NCI-H2107 (cell line): ENCODE measurements at regions not wholly inside any gene's neighbourhood (a gene's known extent, or its start where the extent isn't known, plus 50 kb on each side); places are given as distances from the start of the nearest gene placed in this dataset.
"Not testable (repeated sequence)": the region's sequence is repeated elsewhere in the genome, so short reads cannot be mapped to it uniquely, and the experiment has no call there.

Experiments used
- DNase-seq: peaks from one replicate; lab custom pipeline; 2025; lab: John Stamatoyannopoulos, UW

- no peak for DNase-seq
Observed at GRCh38 chr5:62886603-62887315, 308.1 kb downstream of the LRRC70 start.

- not testable (repeated sequence) for DNase-seq
Observed at GRCh38 chr5:62837330-62837729, 258.7 kb downstream of the LRRC70 start.

- no peak for DNase-seq
Observed at GRCh38 chr5:62829604-62829986, 251.0 kb downstream of the LRRC70 start.

- no peak for DNase-seq
Observed at GRCh38 chr5:62828742-62829603, 250.4 kb downstream of the LRRC70 start.

GRCh38 chr5:62825623-62826220, 247.1 kb downstream of the LRRC70 start:
- no peak for DNase-seq

GRCh38 chr5:62824936-62825335, 246.3 kb downstream of the LRRC70 start:
- DNase-seq, result no peak

GRCh38 chr5:62817043-62817442, 238.4 kb downstream of the LRRC70 start:
- not testable (repeated sequence) for DNase-seq

- no peak for DNase-seq
Observed at GRCh38 chr5:62814991-62815390, 236.4 kb downstream of the LRRC70 start.

GRCh38 chr5:62812621-62813255, 234.1 kb downstream of the LRRC70 start:
- no peak for DNase-seq

- not testable (repeated sequence) for DNase-seq
Observed at GRCh38 chr5:62804819-62805218, 226.2 kb downstream of the LRRC70 start.

- no peak for DNase-seq
Observed at GRCh38 chr5:62795926-62796325, 217.3 kb downstream of the LRRC70 start.

GRCh38 chr5:62794456-62794855, 215.8 kb downstream of the LRRC70 start:
- no peak for DNase-seq

GRCh38 chr5:62791059-62791458, 212.4 kb downstream of the LRRC70 start:
- DNase-seq, result no peak

- no peak for DNase-seq
Observed at GRCh38 chr5:62790348-62790747, 211.7 kb downstream of the LRRC70 start.

GRCh38 chr5:62786099-62786498, 207.5 kb downstream of the LRRC70 start:
- DNase-seq, result no peak

- no peak for DNase-seq
Observed at GRCh38 chr5:62785588-62785987, 207.0 kb downstream of the LRRC70 start.

- no peak for DNase-seq
Observed at GRCh38 chr5:62783374-62784057, 204.9 kb downstream of the LRRC70 start.

GRCh38 chr5:62780888-62781287, 202.3 kb downstream of the LRRC70 start:
- DNase-seq, result no peak

- no peak for DNase-seq
Observed at GRCh38 chr5:62780230-62780629, 201.6 kb downstream of the LRRC70 start.

- peak; percentile 11 for DNase-seq
Observed at GRCh38 chr5:62779010-62779422, 200.4 kb downstream of the LRRC70 start.

GRCh38 chr5:62778316-62779009, 199.8 kb downstream of the LRRC70 start:
- no peak for DNase-seq
